ENCODE measurements at regions not wholly inside any gene's neighbourhood (a gene's known extent, or its start where the extent isn't known, plus 50 kb on each side); places are given as distances from the start of the nearest gene placed in this dataset.

DNA sequence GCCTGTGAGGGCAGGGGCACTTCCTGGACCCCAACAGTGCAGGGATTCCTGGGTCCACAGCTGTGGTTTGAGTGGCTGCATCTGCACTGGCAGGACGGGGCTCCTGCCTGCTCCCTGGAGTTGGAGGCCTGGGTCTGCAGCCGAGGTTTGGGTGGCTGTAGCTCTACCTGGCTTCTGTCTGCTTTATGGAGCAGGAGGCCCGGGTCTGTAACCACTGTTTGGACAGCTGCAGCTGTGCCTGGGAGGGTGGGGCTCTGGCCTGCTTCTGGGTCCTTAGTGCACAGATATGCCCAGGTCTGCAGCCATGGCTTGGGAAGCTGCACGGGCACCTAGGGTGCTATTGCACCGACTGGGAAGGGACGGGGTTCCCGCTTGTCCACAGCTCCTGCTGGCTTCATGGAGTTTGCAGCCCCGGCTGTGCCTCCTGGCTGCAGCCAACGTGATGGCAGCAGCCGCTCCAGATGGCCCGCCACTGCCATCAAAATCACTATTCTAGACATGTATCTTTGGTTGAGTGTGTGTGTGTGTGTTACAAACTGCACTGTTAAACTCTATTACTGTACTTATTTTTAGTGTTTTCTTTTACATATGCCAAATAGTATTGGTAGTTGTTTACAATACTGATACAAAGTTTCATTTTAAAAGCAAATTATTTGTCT lies 412.3 kb upstream of the KIRREL3 start:
- no peak for TF ChIP-seq CTCF (IDR thresholded peaks at IDR 0.05)
- ATAC-seq (ENCODE audit: low FRiP score) = no peak
- DNase-seq (ENCODE audit: low spot score) = no peak

DNA sequence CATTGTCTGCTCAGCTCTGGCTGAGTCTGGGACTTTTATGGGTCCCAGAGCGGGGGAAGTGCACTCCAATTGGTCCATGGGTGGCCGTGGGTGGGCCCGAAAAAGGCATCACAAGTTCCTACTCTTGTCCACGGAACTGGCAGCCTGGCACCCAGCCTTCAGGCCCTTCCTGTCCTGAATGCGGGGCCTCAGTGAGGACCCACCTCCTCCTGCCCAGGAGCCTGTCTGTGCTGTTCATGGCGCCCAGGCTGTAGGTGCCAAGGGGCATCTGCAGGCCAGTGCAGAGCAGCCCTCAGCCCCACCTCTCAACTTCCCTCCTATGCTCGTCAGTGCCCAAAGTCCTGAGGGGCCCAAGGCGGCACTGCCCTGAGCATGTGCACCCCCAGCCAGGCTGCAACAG lies 411.7 kb upstream of the KIRREL3 start:
- DNase-seq (ENCODE audit: low spot score) = no peak
- no peak for ATAC-seq (ENCODE audit: low FRiP score)
- no peak for TF ChIP-seq CTCF (IDR thresholded peaks at IDR 0.05)

DNA sequence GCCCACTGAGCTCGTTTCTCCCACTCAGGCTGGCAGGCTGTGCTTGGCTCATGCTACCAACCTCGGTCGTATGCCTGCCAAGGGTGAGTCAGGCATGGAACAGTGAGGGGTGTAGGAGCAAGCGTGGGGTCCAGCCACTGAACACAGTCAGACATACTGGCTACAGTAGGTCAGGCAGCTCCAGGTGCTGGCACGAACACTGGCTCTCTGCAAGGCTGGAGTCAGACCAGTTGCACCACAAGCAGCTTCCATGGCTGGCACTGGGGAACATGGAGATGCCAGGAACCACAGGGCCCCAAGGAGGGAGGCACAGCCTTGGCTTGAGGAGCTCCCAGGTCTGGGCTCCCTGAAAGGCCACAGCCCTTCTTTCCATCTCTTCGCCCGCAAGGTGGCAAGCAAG lies 410.7 kb upstream of the KIRREL3 start:
- no peak for ATAC-seq (ENCODE audit: low FRiP score)
- no peak for DNase-seq (ENCODE audit: low spot score)
- no peak for TF ChIP-seq CTCF (IDR thresholded peaks at IDR 0.05)

GRCh38 chr11:127395034-127395433 lies 394.5 kb upstream of the KIRREL3 start:
- DNase-seq (ENCODE audit: low spot score) (no peak), ATAC-seq (ENCODE audit: low FRiP score) (no peak)
- TF ChIP-seq CTCF (IDR thresholded peaks at IDR 0.05) = no peak

DNA sequence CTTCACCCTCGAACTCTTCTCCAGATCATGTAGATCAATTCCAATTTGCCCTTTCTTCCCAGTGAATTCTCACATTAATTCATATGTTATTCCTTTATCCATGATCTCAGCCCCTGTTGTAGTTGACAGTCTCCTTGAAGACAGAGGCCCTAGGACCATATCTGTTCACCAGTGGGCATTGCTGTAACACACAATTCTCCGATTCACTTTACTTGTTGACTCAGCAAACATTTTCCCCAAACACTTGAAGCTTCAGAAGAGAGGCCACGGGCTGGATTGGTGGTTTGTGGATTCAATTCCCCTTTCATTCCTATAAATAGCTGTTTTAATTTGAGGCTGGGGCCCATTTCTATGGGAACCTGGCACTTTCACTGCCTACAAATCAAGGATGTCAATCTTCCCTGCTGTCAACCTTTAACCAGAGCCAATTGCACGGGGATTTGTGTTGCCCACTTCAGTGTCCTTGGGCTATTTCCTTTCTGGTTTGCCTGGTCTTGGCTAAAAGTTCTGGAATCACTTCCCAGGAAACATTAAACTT lies 393.0 kb upstream of the KIRREL3 start:
- no peak for DNase-seq (ENCODE audit: low spot score)
- no peak for ATAC-seq (ENCODE audit: low FRiP score)
- TF ChIP-seq CTCF (IDR thresholded peaks at IDR 0.05) = no peak

DNA sequence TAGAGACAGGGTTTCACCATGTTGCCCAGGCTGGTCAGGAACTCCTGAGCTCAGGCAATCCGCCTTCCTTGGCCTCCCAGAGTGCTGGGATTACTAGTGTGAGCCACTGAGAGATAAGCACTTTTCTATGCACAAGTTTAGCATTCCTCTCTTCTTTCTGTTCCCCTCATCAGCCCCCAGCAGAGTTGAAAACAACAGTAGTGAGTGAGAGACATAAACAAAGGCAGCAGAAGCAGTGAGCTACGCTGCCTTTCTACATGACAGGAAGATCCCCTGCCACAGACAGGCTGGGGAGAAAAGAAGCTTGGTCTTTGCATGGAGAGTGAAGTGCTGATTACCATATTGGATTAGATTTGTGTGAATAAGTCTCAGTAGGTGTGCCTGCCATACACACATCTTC lies 392.0 kb upstream of the KIRREL3 start:
- no peak for TF ChIP-seq CTCF (IDR thresholded peaks at IDR 0.05)
- no peak for ATAC-seq (ENCODE audit: low FRiP score)

DNA sequence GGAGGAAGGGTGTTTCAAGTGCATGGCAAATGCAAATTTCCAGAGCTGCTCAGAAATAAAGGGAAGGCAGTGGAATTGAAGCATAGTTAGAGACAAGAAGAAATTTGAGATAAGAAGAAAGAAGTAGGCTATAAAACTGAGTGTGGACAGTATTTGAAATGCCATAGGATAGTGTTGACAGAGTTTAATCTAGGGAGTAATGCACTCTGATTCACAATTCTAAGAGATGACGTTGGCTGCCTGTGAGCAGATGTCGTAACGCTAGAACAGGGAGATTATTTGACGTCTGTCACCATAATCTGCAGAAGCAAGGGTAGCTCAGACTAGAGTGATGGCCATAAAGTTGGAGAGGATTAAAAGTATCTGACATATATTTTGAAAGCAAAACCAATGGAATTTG lies 389.9 kb upstream of the KIRREL3 start:
- ATAC-seq (ENCODE audit: low FRiP score) = no peak
- no peak for TF ChIP-seq CTCF (IDR thresholded peaks at IDR 0.05)
- no peak for DNase-seq (ENCODE audit: low spot score)

More for the DNA sequence above, 392.0 kb upstream of the KIRREL3 start:
- DNase-seq (ENCODE audit: low spot score) = no peak

Measured in omental fat pad (tissue), 3 donors.